Caco-2 (cell line): ENCODE measurements at regions not wholly inside any gene's neighbourhood (a gene's known extent, or its start where the extent isn't known, plus 50 kb on each side); places are given as distances from the start of the nearest gene placed in this dataset.

ENCODE experiments used
- BruUV-seq: library from RNA; stranded (reverse); fragments of 400-500 nt; replicated peaks from 2 replicates; lab custom pipeline; 2021; lab: Mats Ljungman, UMichigan
- CTCF ChIA-PET: fragments of 300-600 bp; sonication (Branson Sonifier 250); formaldehyde crosslinking; loops from one replicate; lab custom pipeline; 2022; ENCODE audit warnings: antibody characterized with exemption; lab: Charles Lee
- POLR2A ChIA-PET: fragments of 300-600 bp; sonication (Branson Sonifier 250); formaldehyde crosslinking; loops from one replicate; lab custom pipeline; 2022; ENCODE audit warnings: antibody characterized with exemption; lab: Charles Lee
- DNase-seq, 2 experiments: peaks; one replicate each; pipeline versions ENCODE4 v3.0.0 to v3.0.0-alpha.2; 2020 to 2022
- H3K27me3 ChIP-seq: replicated peaks from 2 replicates; pipeline ENCODE4 v1.6.0; 2011; ENCODE audit warnings: low read length; ENCODE audit not compliant: control insufficient read depth, insufficient read depth
- H3K36me3 ChIP-seq: 2 replicates; pipeline ENCODE4 v1.5.1; 2011; ENCODE audit warnings: low read length; ENCODE audit not compliant: control insufficient read depth, insufficient read depth
- H3K4me1 ChIP-seq: fragments of 250-450 bp; sonication (Bioruptor Pico); 2 replicates; pipeline ENCODE4 v1.5.1; 2020; ENCODE audit warnings: mild to moderate bottlenecking
- H3K4me3 ChIP-seq: 2 replicates; pipeline ENCODE4 v1.5.1; 2011; ENCODE audit warnings: low read depth, mild to moderate bottlenecking, control low read depth, low read length
- H3K9me3 ChIP-seq: fragments of 250-450 bp; sonication (Bioruptor Pico); 2 replicates; pipeline ENCODE4 v1.5.1; 2020; ENCODE audit warnings: mild to moderate bottlenecking, moderate library complexity
- H3K27ac Mint-ChIP-seq: one replicate; pipeline ENCODE4 v1.8.0; 2022; ENCODE audit warnings: mixed read lengths; ENCODE audit not compliant: unreplicated experiment
- H3K27me3 Mint-ChIP-seq: one replicate; pipeline ENCODE4 v1.8.0; 2022; ENCODE audit warnings: mixed read lengths; ENCODE audit not compliant: insufficient read depth, unreplicated experiment
- H3K36me3 Mint-ChIP-seq: one replicate; pipeline ENCODE4 v1.8.0; 2022; ENCODE audit warnings: mild to moderate bottlenecking, mixed read lengths; ENCODE audit not compliant: insufficient read depth, unreplicated experiment
- H3K4me1 Mint-ChIP-seq: one replicate; pipeline ENCODE4 v1.8.0; 2022; ENCODE audit warnings: low read depth, mixed read lengths; ENCODE audit not compliant: unreplicated experiment
- H3K4me3 Mint-ChIP-seq: one replicate; pipeline ENCODE4 v1.8.0; 2022; ENCODE audit warnings: mild to moderate bottlenecking, moderate library complexity, mixed read lengths; ENCODE audit not compliant: unreplicated experiment
- H3K9me3 Mint-ChIP-seq: one replicate; pipeline ENCODE4 v1.8.0; 2022; ENCODE audit warnings: mixed read lengths; ENCODE audit not compliant: unreplicated experiment
- CTCF ChIP-seq, 2 experiments: fragments of 200-600 bp in 1 of 2; IDR thresholded peaks; 1 replicate in 1 of 2; 2 replicates in 1 of 2; pipeline versions ENCODE4 v1.5.1 to v1.8.0; 2011 to 2022; ENCODE audit warnings: antibody characterized with exemption in 1 of 2, control low read depth in 1 of 2, inconsistent platforms in 1 of 2, low read depth in 1 of 2, low read length in 1 of 2, mild to moderate bottlenecking in 1 of 2, moderate library complexity in 1 of 2; ENCODE audit not compliant: insufficient read depth in 1 of 2, severe bottlenecking in 1 of 2, unreplicated experiment in 1 of 2
- intact Hi-C: fragments of 100-400 bp; cut with micrococcal nuclease; formaldehyde crosslinking; loops from one replicate; pipeline ENCODE4 v1.10.0; 2022; ENCODE audit not compliant: unreplicated experiment

- H3K4me3 Mint-ChIP-seq: no peak overlapping the region
- no peaks in the 10 kb centered on the region for H3K4me1 Mint-ChIP-seq
- intact Hi-C loops: no loop called here
- Histone ChIP-seq H3K4me1 (no peaks in the 10 kb centered on the region), H3K4me3 (no peak overlapping the region), H3K27me3 (no peaks in the 10 kb centered on the region), H3K9me3 (no peaks in the 10 kb centered on the region), H3K36me3 (no peaks in the 10 kb centered on the region)
- no peak for DNase-seq
- H3K27me3 Mint-ChIP-seq: no peaks in the 10 kb centered on the region
- H3K9me3 Mint-ChIP-seq: no peaks in the 10 kb centered on the region
- ChIA-PET CTCF (no interaction called here), POLR2A (no interaction called here)
- BruUV-seq: no TSS peak
- H3K36me3 Mint-ChIP-seq: peaks cover 22% of the 10 kb centered on the region
- TF ChIP-seq CTCF (IDR thresholded peaks at IDR 0.05; ENCODE audit: insufficient read depth in 1 of 2, low read depth in 1 of 2, low read length in 1 of 2, severe bottlenecking in 1 of 2, unreplicated experiment in 1 of 2): no peak
- H3K27ac Mint-ChIP-seq: no peak overlapping the region
These were observed 156.5 kb upstream of the XIST start for GRCh38 chrX:74009041-74009440.

- Histone ChIP-seq H3K27me3 (no peaks in the 10 kb centered on the region), H3K9me3 (no peaks in the 10 kb centered on the region), H3K4me1 (no peaks in the 10 kb centered on the region), H3K36me3 (no peaks in the 10 kb centered on the region), H3K4me3 (no peak overlapping the region)
- ChIA-PET POLR2A (no interaction called here), CTCF (no interaction called here)
- peaks cover 29% of the 10 kb centered on the region for H3K36me3 Mint-ChIP-seq
- DNase-seq: no peak
- H3K4me3 Mint-ChIP-seq: no peak overlapping the region
- intact Hi-C loops: no loop called here
- BruUV-seq: no TSS peak
- H3K4me1 Mint-ChIP-seq: no peaks in the 10 kb centered on the region
- H3K9me3 Mint-ChIP-seq: no peaks in the 10 kb centered on the region
- TF ChIP-seq CTCF (IDR thresholded peaks at IDR 0.05; ENCODE audit: insufficient read depth in 1 of 2, low read depth in 1 of 2, low read length in 1 of 2, severe bottlenecking in 1 of 2, unreplicated experiment in 1 of 2): no peak
- H3K27me3 Mint-ChIP-seq: no peaks in the 10 kb centered on the region
- H3K27ac Mint-ChIP-seq: no peak overlapping the region
These were observed 139.5 kb upstream of the XIST start for GRCh38 chrX:73992019-73992418.

GRCh38 chrX:73987166-73987565 lies 134.7 kb upstream of the XIST start:
- no peak overlapping the region for H3K4me3 Mint-ChIP-seq
- H3K27ac Mint-ChIP-seq: no peak overlapping the region
- H3K4me1 Mint-ChIP-seq: no peaks in the 10 kb centered on the region
- Histone ChIP-seq H3K9me3 (no peaks in the 10 kb centered on the region), H3K36me3 (no peaks in the 10 kb centered on the region), H3K27me3 (no peaks in the 10 kb centered on the region), H3K4me3 (no peak overlapping the region), H3K4me1 (no peaks in the 10 kb centered on the region)
- no peak for TF ChIP-seq CTCF (IDR thresholded peaks at IDR 0.05; ENCODE audit: insufficient read depth in 1 of 2, low read depth in 1 of 2, low read length in 1 of 2, severe bottlenecking in 1 of 2, unreplicated experiment in 1 of 2)
- H3K27me3 Mint-ChIP-seq: no peaks in the 10 kb centered on the region
- DNase-seq: no peak
- intact Hi-C loops: no loop called here
- BruUV-seq: no TSS peak
- POLR2A ChIA-PET: interaction anchor here (0.5 kb wide), 1 partner anchor 23 kb away, joined by 6 read pairs; no protein-coding TSS in a partner anchor
- H3K9me3 Mint-ChIP-seq: no peaks in the 10 kb centered on the region
- peaks cover 26% of the 10 kb centered on the region for H3K36me3 Mint-ChIP-seq
- CTCF ChIA-PET: no interaction called here
